ENCODE measurements at regions not wholly inside any gene's neighbourhood (a gene's known extent, or its start where the extent isn't known, plus 50 kb on each side); places are given as distances from the start of the nearest gene placed in this dataset.

- Histone ChIP-seq H3K27ac (replicated peaks) (no peak overlapping the region), H3K4me3 (replicated peaks; ENCODE audit: insufficient read depth, low read length) (no peak overlapping the region), H3K27me3 (ENCODE audit: insufficient read depth, poor library complexity, severe bottlenecking) (peaks cover 1% of the 10 kb centered on the region)
- TF ChIP-seq CTCF (IDR thresholded peaks at IDR 0.05; ENCODE audit: insufficient read depth, low read length): no peak
- no peak for TF ChIP-seq REST (IDR thresholded peaks at IDR 0.05; ENCODE audit: insufficient replicate concordance, low read depth)
- TF ChIP-seq POLR2AphosphoS5 (IDR thresholded peaks at IDR 0.05; ENCODE audit: low read depth): no peak
- no peak for TF ChIP-seq GABPA (IDR thresholded peaks at IDR 0.05; ENCODE audit: low read depth)
- no peak for TF ChIP-seq SPI1 (IDR thresholded peaks at IDR 0.05; ENCODE audit: borderline replicate concordance, low read depth)
- DNase-seq (ENCODE audit: low read depth in 1 of 2, low spot score in 1 of 2): no peak
Measured at GRCh38 chr2:39508198-39508597, 71.1 kb upstream of the MAP4K3 start.

GRCh38 chr2:39510140-39510539 lies 73.1 kb upstream of the MAP4K3 start:
- H3K27me3 ChIP-seq (ENCODE audit: insufficient read depth, poor library complexity, severe bottlenecking): no peaks in the 10 kb centered on the region
- TF ChIP-seq REST (IDR thresholded peaks at IDR 0.05; ENCODE audit: insufficient replicate concordance, low read depth): no peak
- no peak for TF ChIP-seq GABPA (IDR thresholded peaks at IDR 0.05; ENCODE audit: low read depth)
- TF ChIP-seq SPI1 (IDR thresholded peaks at IDR 0.05; ENCODE audit: borderline replicate concordance, low read depth): no peak
- TF ChIP-seq POLR2AphosphoS5 (IDR thresholded peaks at IDR 0.05; ENCODE audit: low read depth): no peak
- no peak for TF ChIP-seq CTCF (IDR thresholded peaks at IDR 0.05; ENCODE audit: insufficient read depth, low read length)
- H3K4me3 ChIP-seq (replicated peaks; ENCODE audit: insufficient read depth, low read length): no peak overlapping the region
- DNase-seq (ENCODE audit: low read depth in 1 of 2, low spot score in 1 of 2): no peak
- H3K27ac ChIP-seq (replicated peaks): no peak overlapping the region

- no peaks in the 10 kb centered on the region for H3K27me3 ChIP-seq (ENCODE audit: insufficient read depth, poor library complexity, severe bottlenecking)
- no peak overlapping the region for H3K4me3 ChIP-seq (replicated peaks; ENCODE audit: insufficient read depth, low read length)
- no peak overlapping the region for H3K27ac ChIP-seq (replicated peaks)
- TF ChIP-seq GABPA (IDR thresholded peaks at IDR 0.05; ENCODE audit: low read depth) (no peak), SPI1 (IDR thresholded peaks at IDR 0.05; ENCODE audit: borderline replicate concordance, low read depth) (no peak), CTCF (IDR thresholded peaks at IDR 0.05; ENCODE audit: insufficient read depth, low read length) (no peak), REST (IDR thresholded peaks at IDR 0.05; ENCODE audit: insufficient replicate concordance, low read depth) (no peak), POLR2AphosphoS5 (IDR thresholded peaks at IDR 0.05; ENCODE audit: low read depth) (no peak)
- DNase-seq (ENCODE audit: low read depth in 1 of 2, low spot score in 1 of 2): no peak
Measured at GRCh38 chr2:39511219-39511604, 74.1 kb upstream of the MAP4K3 start.
